ENCODE measurements at regions not wholly inside any gene's neighbourhood (a gene's known extent, or its start where the extent isn't known, plus 50 kb on each side); places are given as distances from the start of the nearest gene placed in this dataset.

DNA sequence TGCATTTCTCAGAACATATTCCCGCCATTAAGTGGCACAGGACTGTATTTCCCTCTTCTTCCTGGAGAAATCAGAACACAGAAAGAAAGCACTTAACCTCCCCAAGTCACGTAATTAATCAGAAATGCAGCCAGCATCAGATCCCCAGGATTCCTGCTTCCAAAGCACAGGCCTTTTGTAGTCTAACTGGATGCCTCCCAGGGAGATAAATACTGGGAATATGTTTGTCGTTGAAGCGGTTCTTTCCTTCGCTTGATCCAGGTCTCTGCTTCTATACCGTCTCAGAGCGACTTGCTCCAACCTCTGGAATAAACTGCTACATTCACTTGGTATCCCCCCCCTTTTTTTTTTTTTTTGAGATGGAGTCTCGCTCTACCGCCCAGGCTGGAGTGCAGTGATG is 198.6 kb downstream of the KBTBD8 start:
- Histone ChIP-seq H3K27ac (no peak overlapping the region), H3K27me3 (replicated peaks) (no peaks in the 10 kb centered on the region), H3K36me3 (replicated peaks) (no peaks in the 10 kb centered on the region), H3K4me3 (ENCODE audit: low read depth, low read length) (no peak overlapping the region)
- TF ChIP-seq, protein P1, sequence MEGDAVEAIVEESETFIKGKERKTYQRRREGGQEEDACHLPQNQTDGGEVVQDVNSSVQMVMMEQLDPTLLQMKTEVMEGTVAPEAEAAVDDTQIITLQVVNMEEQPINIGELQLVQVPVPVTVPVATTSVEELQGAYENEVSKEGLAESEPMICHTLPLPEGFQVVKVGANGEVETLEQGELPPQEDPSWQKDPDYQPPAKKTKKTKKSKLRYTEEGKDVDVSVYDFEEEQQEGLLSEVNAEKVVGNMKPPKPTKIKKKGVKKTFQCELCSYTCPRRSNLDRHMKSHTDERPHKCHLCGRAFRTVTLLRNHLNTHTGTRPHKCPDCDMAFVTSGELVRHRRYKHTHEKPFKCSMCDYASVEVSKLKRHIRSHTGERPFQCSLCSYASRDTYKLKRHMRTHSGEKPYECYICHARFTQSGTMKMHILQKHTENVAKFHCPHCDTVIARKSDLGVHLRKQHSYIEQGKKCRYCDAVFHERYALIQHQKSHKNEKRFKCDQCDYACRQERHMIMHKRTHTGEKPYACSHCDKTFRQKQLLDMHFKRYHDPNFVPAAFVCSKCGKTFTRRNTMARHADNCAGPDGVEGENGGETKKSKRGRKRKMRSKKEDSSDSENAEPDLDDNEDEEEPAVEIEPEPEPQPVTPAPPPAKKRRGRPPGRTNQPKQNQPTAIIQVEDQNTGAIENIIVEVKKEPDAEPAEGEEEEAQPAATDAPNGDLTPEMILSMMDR (IDR thresholded peaks at IDR 0.05; ENCODE audit: low read depth, low read length, missing control alignments) = no peak
- no peak for DNase-seq
- in situ Hi-C loops (cut with HindIII; ENCODE audit: low pct_ligation_motif_present, low sequenced_read_pairs) = no loop called here

GRCh38 chr3:67198374-67198773 is 200.3 kb downstream of the KBTBD8 start:
- TF ChIP-seq, protein P1 (IDR thresholded peaks at IDR 0.05; ENCODE audit: low read depth, low read length, missing control alignments) = no peak
- Histone ChIP-seq H3K36me3 (replicated peaks) (no peaks in the 10 kb centered on the region), H3K27me3 (replicated peaks) (no peaks in the 10 kb centered on the region), H3K4me3 (ENCODE audit: low read depth, low read length) (no peak overlapping the region), H3K27ac (no peak overlapping the region)
- DNase-seq = no peak
- in situ Hi-C loops (cut with HindIII; ENCODE audit: low pct_ligation_motif_present, low sequenced_read_pairs) = no loop called here

DNA sequence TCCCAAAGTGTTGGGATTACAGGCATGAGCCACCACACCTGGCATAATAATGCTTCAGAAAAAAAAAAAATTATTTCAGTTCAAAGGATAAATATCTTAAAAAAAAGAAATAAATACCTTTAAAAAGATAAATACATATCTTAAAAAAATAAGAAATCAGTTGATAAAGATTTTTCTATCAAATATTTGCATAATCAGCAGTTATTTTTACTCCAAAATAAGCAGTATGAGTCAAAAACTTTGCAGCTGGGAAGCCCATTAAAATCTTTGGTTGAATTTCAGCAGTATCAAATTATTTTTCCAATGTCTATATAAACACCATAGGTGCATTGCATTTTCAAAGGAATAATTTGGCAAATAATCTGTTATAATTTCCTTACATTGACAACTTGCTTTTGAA is 202.5 kb downstream of the KBTBD8 start:
- no peaks in the 10 kb centered on the region for H3K36me3 ChIP-seq (replicated peaks)
- H3K27ac ChIP-seq = no peak overlapping the region
- no peak for DNase-seq
- no peak overlapping the region for H3K4me3 ChIP-seq (ENCODE audit: low read depth, low read length)
- no peaks in the 10 kb centered on the region for H3K27me3 ChIP-seq (replicated peaks)
- in situ Hi-C loops (cut with HindIII; ENCODE audit: low pct_ligation_motif_present, low sequenced_read_pairs) = no loop called here
- TF ChIP-seq, protein P1 (IDR thresholded peaks at IDR 0.05; ENCODE audit: low read depth, low read length, missing control alignments) = no peak

DNA sequence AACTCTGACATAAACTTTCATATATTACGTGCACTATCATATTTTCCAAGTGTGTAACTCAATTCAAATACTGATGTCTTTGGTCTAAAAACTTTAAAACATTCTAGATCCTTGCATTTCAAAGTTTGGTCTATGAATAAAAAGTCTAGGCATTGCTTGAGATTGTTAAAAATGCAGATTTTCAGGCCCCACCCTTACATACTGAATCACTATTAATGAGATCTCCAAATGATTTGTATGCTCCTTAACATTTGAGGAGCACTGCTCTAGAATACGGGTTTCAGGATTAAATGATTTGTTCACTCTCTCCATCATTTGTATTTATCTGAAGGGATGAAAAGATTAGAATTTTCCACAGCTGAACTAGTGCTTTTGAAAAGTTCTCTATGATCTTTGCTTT is 202.9 kb downstream of the KBTBD8 start:
- DNase-seq = no peak
- Histone ChIP-seq H3K4me3 (ENCODE audit: low read depth, low read length) (no peak overlapping the region), H3K27me3 (replicated peaks) (no peaks in the 10 kb centered on the region), H3K27ac (no peak overlapping the region), H3K36me3 (replicated peaks) (no peaks in the 10 kb centered on the region)
- TF ChIP-seq, protein P1 (IDR thresholded peaks at IDR 0.05; ENCODE audit: low read depth, low read length, missing control alignments) = no peak
- in situ Hi-C loops (cut with HindIII; ENCODE audit: low pct_ligation_motif_present, low sequenced_read_pairs) = no loop called here

DNA sequence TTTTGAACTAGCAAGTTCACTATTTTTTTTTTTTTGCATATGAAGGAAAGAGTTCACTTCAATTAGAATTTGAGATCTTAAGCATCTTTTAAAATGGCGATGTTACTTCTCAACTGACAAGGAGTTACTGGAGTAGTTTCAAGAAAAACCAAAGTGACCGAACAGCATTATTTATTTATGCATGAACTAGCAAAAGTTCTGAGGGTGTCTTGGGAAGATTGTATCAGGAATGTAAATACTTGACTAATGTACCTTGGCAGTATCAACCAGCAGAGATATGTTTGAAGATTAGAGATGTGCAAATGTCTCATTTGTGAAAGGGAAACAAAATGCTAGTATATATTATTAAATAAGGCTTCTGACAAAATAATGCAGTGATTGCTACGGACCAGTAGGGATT is 203.9 kb downstream of the KBTBD8 start:
- Histone ChIP-seq H3K27ac (no peak overlapping the region), H3K4me3 (ENCODE audit: low read depth, low read length) (no peak overlapping the region), H3K27me3 (replicated peaks) (no peaks in the 10 kb centered on the region), H3K36me3 (replicated peaks) (no peaks in the 10 kb centered on the region)
- in situ Hi-C loops (cut with HindIII; ENCODE audit: low pct_ligation_motif_present, low sequenced_read_pairs) = no loop called here
- DNase-seq = no peak
- TF ChIP-seq, protein P1 (IDR thresholded peaks at IDR 0.05; ENCODE audit: low read depth, low read length, missing control alignments) = no peak

DNA sequence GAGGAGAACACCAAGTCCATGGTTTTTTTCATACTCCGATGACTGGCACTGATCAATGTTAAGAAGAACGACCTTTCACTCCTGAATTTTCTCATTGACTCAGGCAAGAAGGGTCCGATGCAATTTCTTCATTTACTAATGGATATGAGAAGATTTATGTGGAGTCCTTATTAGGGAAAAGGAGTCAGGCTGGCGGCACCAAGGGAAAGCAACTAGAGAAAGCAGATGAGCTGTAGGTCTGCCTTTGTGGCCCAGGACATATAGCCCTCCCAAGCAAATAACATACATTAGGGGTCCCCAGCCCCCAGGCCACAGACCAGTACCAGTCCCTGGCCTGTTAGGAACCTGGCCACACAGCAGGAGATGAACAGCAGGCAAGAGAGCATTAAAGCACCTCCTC is 206.8 kb downstream of the KBTBD8 start:
- Histone ChIP-seq H3K4me3 (ENCODE audit: low read depth, low read length) (no peak overlapping the region), H3K27me3 (replicated peaks) (no peaks in the 10 kb centered on the region), H3K36me3 (replicated peaks) (no peaks in the 10 kb centered on the region), H3K27ac (no peak overlapping the region)
- in situ Hi-C loops (cut with HindIII; ENCODE audit: low pct_ligation_motif_present, low sequenced_read_pairs) = no loop called here
- DNase-seq = no peak
- TF ChIP-seq, protein P1 (IDR thresholded peaks at IDR 0.05; ENCODE audit: low read depth, low read length, missing control alignments) = no peak
